Psoas muscle (tissue), 7 donors: ENCODE measurements at regions not wholly inside any gene's neighbourhood (a gene's known extent, or its start where the extent isn't known, plus 50 kb on each side); places are given as distances from the start of the nearest gene placed in this dataset.

Experiments
- ATAC-seq, 4 donors: fragments of 200-7000 bp; cut with Tn5 transposase; one replicate each; pipeline ENCODE4 v1.9.1; 2020; ENCODE audit warnings: moderate library complexity in 3 of 4, mild to moderate bottlenecking in 2 of 4
- DNase-seq, 2 donors: peaks; one replicate each; pipeline ENCODE4 v3.0.0-alpha.2; 2020
- H3K27ac ChIP-seq: fragments of 200-600 bp; one replicate; pipeline ENCODE4 v1.8.0; 2022
- H3K27me3 ChIP-seq, 3 donors: fragments of 200-600 bp in 1 of 3; one replicate each; pipeline versions ENCODE4 v1.6.1 to v1.8.0; 2013 to 2022; ENCODE audit warnings: low read length in 2 of 3, mild to moderate bottlenecking in 2 of 3, moderate library complexity in 1 of 3; ENCODE audit not compliant: insufficient read depth in 3 of 3
- H3K36me3 ChIP-seq, 2 donors: fragments of 200-600 bp in 1 of 2; one replicate each; pipeline versions ENCODE4 v1.6.1 to v1.8.0; 2013 to 2022; ENCODE audit warnings: low read depth in 1 of 2, mild to moderate bottlenecking in 1 of 2, moderate library complexity in 1 of 2; ENCODE audit not compliant: insufficient read depth in 1 of 2
- H3K4me1 ChIP-seq: fragments of 200-600 bp; one replicate; pipeline ENCODE4 v1.8.0; 2022
- H3K4me3 ChIP-seq: fragments of 200-600 bp; one replicate; pipeline ENCODE4 v1.8.0; 2022; ENCODE audit warnings: mild to moderate bottlenecking
- H3K9me3 ChIP-seq: fragments of 200-600 bp; one replicate; pipeline ENCODE4 v1.8.0; 2022
- WGBS, 3 donors: extraction: QIAGEN DNeasy Blood & Tissue Kit; methylation state at CpG; one replicate each; pipeline versions ENCODE4 v1.1.6 to v1.1.7; 2013; 5-methylcytosine and 5-hydroxymethylcytosine counted together
- intact Hi-C, 2 donors: fragments of 100-400 bp; cut with DNase I; formaldehyde crosslinking; loops; one replicate each; pipeline versions ENCODE4 v1.11.0 to v1.14.2; 2022
- TF ChIP-seq, protein P1 (sequence below): fragments of 200-600 bp; IDR thresholded peaks from one replicate; pipeline ENCODE4 v1.8.0; 2022; ENCODE audit warnings: antibody characterized with exemption
- donor health status: healthy with polysubstance abuse.
- donor health status: DM: no; HTN: no; CAD: no; lungs with moderate emphysema.
- donor health status: Bipolar disorder and iron deficiency.
- donor health status: healthy.
- donor health status: DM: yes; HTN: yes; CAD: no.
- donor health status: DM: no; HTN: no; CAD: no.
- donor health status: DM: yes; HTN: yes; CAD: no.

DNA sequence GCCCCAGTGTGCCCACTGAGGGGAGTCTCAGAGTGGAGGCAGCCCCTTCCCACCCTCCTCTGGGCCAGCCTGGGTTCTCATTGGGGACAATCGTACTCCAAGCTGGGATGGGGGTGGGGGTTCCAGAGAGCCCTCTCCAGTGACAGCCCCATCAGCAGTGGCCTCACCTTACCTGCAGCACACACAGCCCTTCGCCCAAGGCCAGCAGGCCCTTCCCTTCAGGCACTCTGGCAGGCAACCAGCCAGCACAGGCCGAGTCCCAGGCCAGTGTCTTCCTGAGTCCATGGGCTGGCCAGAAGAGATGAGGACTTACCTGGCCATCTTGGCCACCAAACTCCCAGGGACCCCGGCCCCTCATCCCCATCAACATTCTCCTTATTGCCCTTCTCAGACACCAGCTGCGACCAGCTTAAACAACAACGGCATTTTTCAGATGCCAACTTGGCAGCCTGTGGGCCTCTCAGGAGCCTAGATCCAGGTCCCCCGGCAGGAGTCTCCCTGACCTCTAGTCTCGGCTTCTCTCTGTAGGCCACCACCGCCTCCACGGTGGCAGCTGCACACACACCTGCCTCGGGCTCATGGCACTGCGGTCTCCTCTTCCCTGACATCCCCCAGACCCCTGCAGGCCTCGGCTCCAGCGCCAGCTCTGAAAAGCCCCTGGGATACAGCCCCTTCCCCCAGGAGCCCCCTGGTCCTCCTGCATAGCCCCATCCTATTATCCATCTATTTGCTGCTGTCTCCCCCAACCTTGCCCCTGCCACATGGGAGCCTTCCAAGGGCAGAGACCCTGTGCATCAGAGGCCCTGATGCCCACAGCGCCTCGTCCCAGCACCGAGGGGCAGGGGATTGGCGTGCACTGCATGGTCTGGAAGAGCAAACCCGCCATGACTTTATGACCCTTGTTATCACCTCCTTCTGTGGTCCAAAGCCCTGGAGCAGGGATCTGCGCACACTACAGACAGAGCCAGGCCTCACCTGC, 111.2 kb upstream of the FGF3 start:
- intact Hi-C loops, result no loop called here
- Histone ChIP-seq H3K4me1 (no peaks in the 10 kb centered on the region), H3K36me3 (no peaks in the 10 kb centered on the region), H3K27me3 (peaks cover 0 to 10% (median 1%) of the 10 kb centered on the region in 3 donors), H3K9me3 (no peaks in the 10 kb centered on the region), H3K27ac (no peak overlapping the region), H3K4me3 (no peak overlapping the region)
- TF ChIP-seq, protein P1, sequence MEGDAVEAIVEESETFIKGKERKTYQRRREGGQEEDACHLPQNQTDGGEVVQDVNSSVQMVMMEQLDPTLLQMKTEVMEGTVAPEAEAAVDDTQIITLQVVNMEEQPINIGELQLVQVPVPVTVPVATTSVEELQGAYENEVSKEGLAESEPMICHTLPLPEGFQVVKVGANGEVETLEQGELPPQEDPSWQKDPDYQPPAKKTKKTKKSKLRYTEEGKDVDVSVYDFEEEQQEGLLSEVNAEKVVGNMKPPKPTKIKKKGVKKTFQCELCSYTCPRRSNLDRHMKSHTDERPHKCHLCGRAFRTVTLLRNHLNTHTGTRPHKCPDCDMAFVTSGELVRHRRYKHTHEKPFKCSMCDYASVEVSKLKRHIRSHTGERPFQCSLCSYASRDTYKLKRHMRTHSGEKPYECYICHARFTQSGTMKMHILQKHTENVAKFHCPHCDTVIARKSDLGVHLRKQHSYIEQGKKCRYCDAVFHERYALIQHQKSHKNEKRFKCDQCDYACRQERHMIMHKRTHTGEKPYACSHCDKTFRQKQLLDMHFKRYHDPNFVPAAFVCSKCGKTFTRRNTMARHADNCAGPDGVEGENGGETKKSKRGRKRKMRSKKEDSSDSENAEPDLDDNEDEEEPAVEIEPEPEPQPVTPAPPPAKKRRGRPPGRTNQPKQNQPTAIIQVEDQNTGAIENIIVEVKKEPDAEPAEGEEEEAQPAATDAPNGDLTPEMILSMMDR, result no peak
- DNase-seq (peak in 1 of 2 donors; percentile 46), ATAC-seq (no peak)
- WGBS, 3 donors, result 72 to 76% (median 75%) methylated on average over 19 to 20 of the region's 20 CpGs

DNA sequence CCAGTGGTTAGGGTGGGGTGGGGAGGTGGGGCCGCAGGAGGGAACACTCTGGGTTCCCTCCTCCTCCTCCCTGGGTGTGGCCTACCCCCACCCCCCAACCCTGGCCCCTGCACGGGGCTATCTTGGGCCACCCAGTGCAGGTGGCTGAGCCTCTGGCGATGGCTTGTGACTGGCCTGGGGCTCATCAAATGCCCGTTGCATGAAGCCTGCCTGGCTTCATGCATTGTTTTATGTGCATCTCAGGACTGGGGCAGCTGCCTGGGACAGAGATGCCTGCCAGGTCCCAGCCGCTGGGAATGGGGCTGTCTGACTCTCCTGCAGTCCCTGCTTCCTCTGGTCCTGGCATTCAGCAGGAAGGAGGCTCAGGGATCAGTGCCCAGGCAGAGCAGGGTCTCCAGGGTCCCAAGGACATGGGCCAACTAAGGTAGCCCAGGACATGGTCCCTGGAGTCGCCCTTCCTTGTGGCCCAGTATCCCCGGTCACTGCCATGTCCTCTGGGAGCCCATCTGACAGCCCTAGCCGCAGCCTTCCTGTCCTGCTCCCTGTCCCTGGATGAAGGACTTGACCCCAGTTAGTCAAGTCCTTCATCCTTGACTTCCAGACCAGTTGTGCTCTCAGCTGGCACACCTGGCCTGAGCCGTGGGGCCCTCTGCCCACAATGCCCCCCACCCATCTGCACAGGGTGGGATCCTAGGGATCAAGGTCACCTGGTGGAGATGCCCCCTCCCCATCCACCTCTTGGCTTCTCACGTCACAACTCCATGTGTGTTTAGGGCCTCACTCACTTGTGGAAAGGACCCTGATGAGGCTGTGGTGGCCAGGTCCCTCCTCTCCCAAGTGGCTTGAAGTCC, 112.1 kb upstream of the FGF3 start:
- H3K36me3 ChIP-seq, result no peaks in the 10 kb centered on the region
- no peak for DNase-seq
- H3K9me3 ChIP-seq, result no peaks in the 10 kb centered on the region
- TF ChIP-seq, protein P1, result no peak
- no peak overlapping the region for H3K27ac ChIP-seq
- no peaks in the 10 kb centered on the region for H3K4me1 ChIP-seq
- no peak overlapping the region for H3K4me3 ChIP-seq
- no peak for ATAC-seq
- 64 to 71% (median 69%) methylated on average over 9 to 10 of the region's 10 CpGs for WGBS, 3 donors
- intact Hi-C loops, result no loop called here
- H3K27me3 ChIP-seq, result peaks cover 0 to 10% (median 1%) of the 10 kb centered on the region in 3 donors

DNA sequence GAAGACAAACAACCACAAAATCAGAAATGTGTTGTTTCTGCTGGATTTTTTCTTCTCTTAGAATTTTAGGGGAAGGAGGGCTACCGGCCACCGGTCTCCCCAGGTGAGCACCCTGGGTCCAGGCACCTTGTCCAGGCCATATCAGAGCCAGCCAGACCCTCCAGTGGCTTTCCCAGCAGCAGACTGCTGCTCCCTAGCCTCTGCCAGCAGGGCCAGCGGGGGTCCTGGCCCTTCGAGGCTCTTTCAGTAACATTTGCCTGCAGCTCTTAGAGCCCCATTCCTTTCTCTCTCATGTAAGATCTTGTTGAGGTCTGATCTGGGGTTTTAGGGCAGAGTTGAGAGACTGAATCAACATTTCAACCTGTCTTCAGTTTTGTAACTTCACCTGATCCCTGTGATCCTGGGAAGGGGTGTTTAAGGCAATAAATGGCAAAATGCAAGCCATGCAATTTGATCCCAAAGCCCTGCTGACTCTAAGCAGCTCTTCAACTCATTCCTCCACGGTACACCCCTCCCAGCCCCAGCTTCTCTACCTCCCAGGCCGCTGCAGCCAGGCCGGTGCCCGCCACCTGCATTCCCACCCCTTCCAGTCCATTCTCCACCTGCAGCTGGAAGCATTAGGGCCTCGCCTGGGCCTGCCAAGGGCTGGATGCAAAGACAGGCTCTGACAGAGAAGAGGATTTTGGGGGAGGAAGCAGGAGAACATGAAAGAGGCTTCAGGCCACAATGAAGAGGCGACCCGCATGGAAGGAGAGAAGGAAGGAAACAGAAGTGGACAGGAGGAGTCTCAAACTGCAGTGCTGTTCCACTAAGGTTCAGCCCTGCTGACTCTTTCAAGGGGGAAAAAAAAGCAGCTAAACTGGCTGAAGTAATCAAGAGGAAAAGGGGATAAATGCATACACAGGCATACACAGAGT, 113.0 kb upstream of the FGF3 start:
- Histone ChIP-seq H3K36me3 (no peaks in the 10 kb centered on the region), H3K9me3 (peaks cover 3% of the 10 kb centered on the region), H3K27ac (no peak overlapping the region), H3K4me3 (no peak overlapping the region), H3K4me1 (no peaks in the 10 kb centered on the region), H3K27me3 (peaks cover 0 to 4% (median 0%) of the 10 kb centered on the region in 3 donors)
- 69 to 76% (median 71%) methylated on average over 11 of the region's 11 CpGs for WGBS, 3 donors
- TF ChIP-seq, protein P1, result no peak
- intact Hi-C loops, result no loop called here
- DNase-seq, result no peak
- no peak for ATAC-seq

DNA sequence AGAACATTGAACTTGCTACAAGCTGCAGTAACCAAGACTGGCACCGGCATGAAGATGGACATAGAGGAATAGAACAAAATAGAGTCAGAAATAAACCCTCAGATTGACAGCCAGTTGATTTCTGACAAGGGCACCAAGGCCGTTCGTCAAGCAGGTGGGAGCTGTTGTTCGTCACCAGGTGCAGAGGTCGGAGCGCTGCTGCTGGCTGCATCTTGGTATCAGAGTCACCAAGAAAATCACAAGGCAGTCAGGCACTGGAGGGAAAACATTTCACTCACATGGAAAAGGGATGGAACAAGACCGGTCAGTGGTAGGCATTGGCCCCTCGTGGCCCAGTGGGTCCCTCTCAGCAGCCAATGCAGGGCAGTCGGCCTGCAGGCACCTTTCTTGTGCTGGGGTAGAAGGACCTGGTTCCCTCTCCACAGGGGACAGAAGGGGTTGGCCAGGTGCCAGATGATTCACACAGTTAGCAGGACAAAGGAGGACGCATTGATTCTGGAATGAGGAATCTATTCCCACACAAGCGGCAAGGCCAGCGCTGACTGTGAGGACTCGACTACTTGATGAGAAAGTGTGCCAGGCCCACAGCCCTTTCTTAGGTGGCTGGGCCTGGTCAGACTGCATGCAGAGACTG, 115.8 kb upstream of the FGF3 start:
- peaks cover 0 to 3% (median 0%) of the 10 kb centered on the region in 3 donors for H3K27me3 ChIP-seq
- no peaks in the 10 kb centered on the region for H3K36me3 ChIP-seq
- DNase-seq (peak in 1 of 2 donors; percentile 51), ATAC-seq (no peak)
- TF ChIP-seq, protein P1, result no peak
- no peak overlapping the region for H3K27ac ChIP-seq
- no peaks in the 10 kb centered on the region for H3K4me1 ChIP-seq
- intact Hi-C loops, result no loop called here
- WGBS, 3 donors, result 80 to 86% (median 82%) methylated on average over 13 of the region's 13 CpGs
- no peak overlapping the region for H3K4me3 ChIP-seq
- peaks cover 3% of the 10 kb centered on the region for H3K9me3 ChIP-seq
